ENCODE measurements at regions not wholly inside any gene's neighbourhood (a gene's known extent, or its start where the extent isn't known, plus 50 kb on each side); places are given as distances from the start of the nearest gene placed in this dataset.

DNA sequence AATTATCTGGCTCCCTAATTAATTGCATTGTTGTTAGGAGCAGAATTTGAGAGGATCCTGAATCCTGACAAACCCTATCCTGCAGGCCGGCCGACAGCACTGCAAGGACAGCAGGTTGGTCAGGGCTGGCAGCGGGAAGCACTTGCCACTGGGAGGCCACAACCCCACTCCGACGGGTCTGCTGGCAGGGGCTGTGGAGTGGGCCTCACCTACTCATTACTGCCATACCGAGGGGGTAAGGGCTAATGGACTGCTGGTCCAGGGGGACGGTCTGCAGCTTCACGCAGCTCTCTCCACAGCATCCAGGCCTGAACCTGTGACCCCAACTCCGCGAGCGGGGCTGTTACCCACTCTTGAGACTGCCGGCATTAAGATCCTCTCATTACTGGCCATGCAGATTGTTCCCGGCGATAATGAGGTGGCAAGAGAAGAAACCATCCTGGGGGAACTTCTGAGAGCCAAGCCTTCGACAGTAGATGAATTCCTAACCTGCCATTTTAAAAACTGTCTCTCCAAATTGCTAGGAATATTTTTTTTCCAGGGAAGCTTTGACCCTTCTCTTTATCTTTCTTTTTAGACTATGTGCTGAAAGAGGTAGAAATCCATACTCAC is 501.3 kb downstream of the OMA1 start:
- peaks cover 23% of the 10 kb centered on the region for H3K9me3 Mint-ChIP-seq
- TF ChIP-seq, protein P1, sequence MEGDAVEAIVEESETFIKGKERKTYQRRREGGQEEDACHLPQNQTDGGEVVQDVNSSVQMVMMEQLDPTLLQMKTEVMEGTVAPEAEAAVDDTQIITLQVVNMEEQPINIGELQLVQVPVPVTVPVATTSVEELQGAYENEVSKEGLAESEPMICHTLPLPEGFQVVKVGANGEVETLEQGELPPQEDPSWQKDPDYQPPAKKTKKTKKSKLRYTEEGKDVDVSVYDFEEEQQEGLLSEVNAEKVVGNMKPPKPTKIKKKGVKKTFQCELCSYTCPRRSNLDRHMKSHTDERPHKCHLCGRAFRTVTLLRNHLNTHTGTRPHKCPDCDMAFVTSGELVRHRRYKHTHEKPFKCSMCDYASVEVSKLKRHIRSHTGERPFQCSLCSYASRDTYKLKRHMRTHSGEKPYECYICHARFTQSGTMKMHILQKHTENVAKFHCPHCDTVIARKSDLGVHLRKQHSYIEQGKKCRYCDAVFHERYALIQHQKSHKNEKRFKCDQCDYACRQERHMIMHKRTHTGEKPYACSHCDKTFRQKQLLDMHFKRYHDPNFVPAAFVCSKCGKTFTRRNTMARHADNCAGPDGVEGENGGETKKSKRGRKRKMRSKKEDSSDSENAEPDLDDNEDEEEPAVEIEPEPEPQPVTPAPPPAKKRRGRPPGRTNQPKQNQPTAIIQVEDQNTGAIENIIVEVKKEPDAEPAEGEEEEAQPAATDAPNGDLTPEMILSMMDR (IDR thresholded peaks at IDR 0.05): no peak
- no peak for DNase-seq
- H3K36me3 Mint-ChIP-seq (ENCODE audit: low read depth): no peaks in the 10 kb centered on the region
- no peak overlapping the region for H3K4me3 Mint-ChIP-seq
- no peak overlapping the region for H3K27ac Mint-ChIP-seq
- H3K27me3 Mint-ChIP-seq (ENCODE audit: insufficient read depth): peaks cover 4% of the 10 kb centered on the region
- H3K4me1 Mint-ChIP-seq (ENCODE audit: low read depth): no peaks in the 10 kb centered on the region

DNA sequence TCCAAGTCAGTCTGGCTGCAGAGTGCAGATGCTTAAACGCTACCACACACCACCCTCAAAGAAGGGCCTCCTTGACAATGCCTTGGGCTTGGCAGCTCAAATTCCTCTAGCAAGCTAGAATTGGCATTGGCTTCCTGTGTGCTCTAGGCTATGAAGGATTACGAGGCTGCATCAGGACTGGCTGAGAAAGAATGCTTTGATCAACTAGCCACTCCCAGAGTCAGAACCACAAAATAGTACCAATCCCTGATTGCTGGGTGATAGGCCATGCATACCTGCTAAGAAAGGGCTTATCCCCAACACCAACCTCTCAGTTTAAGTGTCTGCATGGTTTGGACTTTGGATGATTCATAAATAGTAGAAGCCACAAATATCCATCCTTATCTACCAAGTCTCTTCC is 504.9 kb downstream of the OMA1 start:
- Mint-ChIP-seq H3K36me3 (ENCODE audit: low read depth) (no peaks in the 10 kb centered on the region), H3K27me3 (ENCODE audit: insufficient read depth) (peaks cover 4% of the 10 kb centered on the region), H3K9me3 (peaks cover 20% of the 10 kb centered on the region), H3K27ac (no peak overlapping the region), H3K4me1 (ENCODE audit: low read depth) (no peaks in the 10 kb centered on the region), H3K4me3 (no peak overlapping the region)
- DNase-seq: peak; percentile 14
- TF ChIP-seq, protein P1 (IDR thresholded peaks at IDR 0.05): no peak

DNA sequence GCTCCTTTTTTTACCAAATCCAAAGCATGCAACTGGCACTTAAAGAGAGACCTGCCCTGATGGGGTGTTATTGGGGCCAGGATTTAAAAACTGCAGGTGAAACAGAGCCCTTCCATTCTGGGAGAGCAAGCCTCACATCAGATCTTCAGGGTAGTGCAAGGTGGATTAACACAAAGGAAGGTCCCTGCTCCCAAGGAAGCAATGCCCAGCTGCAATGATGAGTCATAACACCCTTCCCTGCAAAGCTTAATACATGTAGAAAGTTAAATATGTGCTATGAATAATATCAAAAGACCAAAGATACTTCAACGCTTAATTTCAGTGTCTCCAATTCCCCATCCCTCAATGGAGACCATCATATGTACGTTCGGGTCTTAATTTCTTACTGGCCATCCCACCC is 508.0 kb downstream of the OMA1 start:
- Mint-ChIP-seq H3K27ac (no peak overlapping the region), H3K9me3 (peaks cover 26% of the 10 kb centered on the region), H3K27me3 (ENCODE audit: insufficient read depth) (peaks cover 3% of the 10 kb centered on the region), H3K4me3 (no peak overlapping the region), H3K36me3 (ENCODE audit: low read depth) (no peaks in the 10 kb centered on the region), H3K4me1 (ENCODE audit: low read depth) (no peaks in the 10 kb centered on the region)
- TF ChIP-seq, protein P1 (IDR thresholded peaks at IDR 0.05): no peak
- DNase-seq: no peak

DNA sequence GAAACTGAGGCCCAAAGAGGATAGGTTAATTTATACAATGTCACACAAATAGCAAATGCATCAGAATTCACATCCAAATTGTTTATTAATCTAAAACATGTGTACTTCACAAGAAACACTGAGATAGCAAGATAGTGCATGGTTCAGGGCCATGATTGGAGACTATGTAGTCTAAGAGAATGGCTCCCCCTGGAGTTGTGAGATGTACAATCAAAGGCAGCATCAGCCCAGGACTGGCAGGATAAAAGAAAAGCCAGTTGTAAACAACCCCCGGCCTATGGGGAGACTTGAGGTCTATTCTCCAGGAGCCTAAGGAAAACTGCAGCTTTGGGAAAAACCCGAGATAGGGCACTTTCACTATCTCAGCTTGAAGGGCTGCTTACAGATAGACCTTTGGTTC is 511.0 kb downstream of the OMA1 start:
- DNase-seq: no peak
- H3K27ac Mint-ChIP-seq: no peak overlapping the region
- TF ChIP-seq, protein P1 (IDR thresholded peaks at IDR 0.05): peak; percentile 20; the same call in 1 of the 2 replicates
- H3K36me3 Mint-ChIP-seq (ENCODE audit: low read depth): no peaks in the 10 kb centered on the region
- no peak overlapping the region for H3K4me3 Mint-ChIP-seq
- H3K27me3 Mint-ChIP-seq (ENCODE audit: insufficient read depth): no peaks in the 10 kb centered on the region
- no peaks in the 10 kb centered on the region for H3K4me1 Mint-ChIP-seq (ENCODE audit: low read depth)
- peaks cover 13% of the 10 kb centered on the region for H3K9me3 Mint-ChIP-seq

DNA sequence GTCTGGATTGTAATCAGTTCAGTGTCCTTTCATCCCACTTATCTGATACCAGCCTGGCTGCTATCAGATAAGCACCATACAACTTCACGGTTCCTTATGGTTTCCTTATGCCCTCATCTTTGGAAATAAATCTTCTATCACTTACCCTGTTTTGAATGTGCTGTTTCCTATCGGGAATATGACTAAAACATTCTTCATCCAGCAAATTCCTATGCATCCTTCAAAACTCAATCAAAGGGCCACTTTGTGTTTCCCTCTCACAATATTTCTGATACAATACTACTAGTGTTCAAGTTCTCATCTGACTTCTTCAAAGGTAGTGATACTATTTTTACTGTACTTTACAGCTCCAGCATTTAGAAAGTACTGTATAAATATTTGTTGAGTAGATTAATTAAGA is 513.2 kb downstream of the OMA1 start:
- no peaks in the 10 kb centered on the region for H3K4me1 Mint-ChIP-seq (ENCODE audit: low read depth)
- DNase-seq: no peak
- no peak overlapping the region for H3K27ac Mint-ChIP-seq
- H3K36me3 Mint-ChIP-seq (ENCODE audit: low read depth): no peaks in the 10 kb centered on the region
- no peak overlapping the region for H3K4me3 Mint-ChIP-seq
- H3K27me3 Mint-ChIP-seq (ENCODE audit: insufficient read depth): no peaks in the 10 kb centered on the region
- TF ChIP-seq, protein P1 (IDR thresholded peaks at IDR 0.05): no peak
- H3K9me3 Mint-ChIP-seq: peaks cover 22% of the 10 kb centered on the region

Data from HFFc6 (cell line).